ENCODE measurements at regions not wholly inside any gene's neighbourhood (a gene's known extent, or its start where the extent isn't known, plus 50 kb on each side); places are given as distances from the start of the nearest gene placed in this dataset.
"Not testable (repeated sequence)": the region's sequence is repeated elsewhere in the genome, so short reads cannot be mapped to it uniquely, and the experiment has no call there.

DNA sequence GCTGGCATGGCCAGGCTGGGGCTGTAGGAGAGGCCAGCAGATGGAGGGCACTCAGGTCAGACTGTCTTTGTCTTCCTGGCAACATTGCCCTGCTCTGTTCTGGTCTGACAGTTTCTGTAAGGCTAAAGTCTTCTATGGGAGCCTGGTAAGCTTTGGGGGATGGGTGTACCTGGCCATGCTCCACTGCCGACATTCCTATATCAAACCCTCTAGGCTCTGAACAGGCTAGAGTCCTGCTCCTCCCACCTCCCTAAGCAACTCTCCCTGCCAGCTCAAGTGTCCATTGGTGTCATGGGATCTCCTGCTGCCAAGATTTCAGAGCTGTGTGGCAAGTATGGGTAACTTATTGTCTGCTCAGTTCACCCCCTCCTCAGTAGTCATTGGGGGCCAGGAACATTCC lies 163.5 kb upstream of the UGT8 start:
- no peak for TF ChIP-seq CTCF (conservative IDR thresholded peaks at IDR 0.05; ENCODE audit: control insufficient read depth, insufficient read depth, low read depth, low read length)
- DNase-seq (ENCODE audit: low read depth) = no peak
- H3K4me3 ChIP-seq (ENCODE audit: control insufficient read depth, low read depth, low read length) = no peak overlapping the region

- no peak overlapping the region for H3K4me3 ChIP-seq (ENCODE audit: control insufficient read depth, low read depth, low read length)
- DNase-seq (ENCODE audit: low read depth) = no peak
- TF ChIP-seq CTCF (conservative IDR thresholded peaks at IDR 0.05; ENCODE audit: control insufficient read depth, insufficient read depth, low read depth, low read length) = no peak
These were observed 155.8 kb upstream of the UGT8 start for GRCh38 chr4:114442856-114443255.

DNA sequence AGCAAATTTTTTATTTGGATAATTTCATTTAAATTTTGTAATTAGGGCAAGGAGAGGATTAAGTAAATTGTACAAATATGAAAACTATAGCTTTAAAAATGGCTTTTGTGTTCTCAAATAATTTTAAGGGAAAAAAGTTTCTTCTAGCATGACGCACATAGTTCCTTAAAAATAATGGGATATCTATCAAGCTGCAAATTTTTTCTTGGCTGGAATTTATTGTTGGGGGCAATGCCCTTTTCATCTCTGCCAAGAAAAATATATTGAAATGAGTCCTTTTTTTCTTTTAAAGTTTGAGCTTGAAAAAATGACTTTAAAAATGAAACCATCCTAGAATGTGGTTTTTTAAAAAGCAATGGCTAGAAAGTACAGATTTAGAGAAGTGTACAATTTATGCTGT lies 154.4 kb upstream of the UGT8 start:
- no peak for TF ChIP-seq CTCF (conservative IDR thresholded peaks at IDR 0.05; ENCODE audit: control insufficient read depth, insufficient read depth, low read depth, low read length)
- DNase-seq (ENCODE audit: low read depth) = no peak
- no peak overlapping the region for H3K4me3 ChIP-seq (ENCODE audit: control insufficient read depth, low read depth, low read length)

DNA sequence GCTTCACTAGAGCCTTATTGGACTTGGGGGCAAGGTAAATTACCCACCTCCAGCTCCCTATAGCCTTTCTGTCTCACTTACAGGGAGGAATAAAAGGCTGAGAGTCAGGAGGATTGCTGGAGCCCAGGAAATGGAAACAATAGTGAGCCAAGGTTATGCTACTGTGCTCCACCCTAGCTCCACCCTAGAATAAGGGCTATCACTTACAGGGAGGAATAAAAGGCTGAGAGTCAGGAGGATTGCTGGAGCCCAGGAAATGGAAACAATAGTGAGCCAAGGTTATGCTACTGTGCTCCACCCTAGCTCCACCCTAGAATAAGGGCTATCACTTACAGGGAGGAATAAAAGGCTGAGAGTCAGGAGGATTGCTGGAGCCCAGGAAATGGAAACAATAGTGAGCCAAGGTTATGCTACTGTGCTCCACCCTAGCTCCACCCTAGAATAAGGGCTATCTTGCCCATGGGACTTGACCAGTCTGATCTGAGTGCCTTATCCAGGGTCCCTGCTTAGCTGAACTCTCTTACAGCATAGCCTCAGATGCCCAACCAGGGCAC lies 150.6 kb upstream of the UGT8 start:
- not testable (repeated sequence) for DNase-seq (ENCODE audit: low read depth); H3K4me3 ChIP-seq (ENCODE audit: control insufficient read depth, low read depth, low read length)

DNA sequence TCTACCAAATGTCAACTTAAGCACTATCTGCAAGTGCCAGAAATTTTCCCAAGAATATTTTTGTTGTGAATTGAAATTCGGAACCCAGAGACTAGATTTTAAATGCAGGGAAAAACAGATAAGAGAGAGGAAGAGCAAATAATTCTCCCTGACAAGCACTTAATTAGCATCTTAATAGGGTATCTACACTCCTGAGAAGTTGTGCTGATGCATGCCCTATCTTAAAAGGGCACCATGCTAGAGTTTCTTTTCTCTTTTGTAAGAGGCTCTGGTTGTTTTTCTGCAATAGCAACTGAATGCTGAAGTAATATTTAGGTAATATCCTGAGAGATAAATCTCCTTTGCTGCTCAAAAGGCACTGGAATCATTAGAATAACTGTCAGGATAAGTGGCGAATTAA lies 139.9 kb upstream of the UGT8 start:
- TF ChIP-seq CTCF (conservative IDR thresholded peaks at IDR 0.05; ENCODE audit: control insufficient read depth, insufficient read depth, low read depth, low read length) = no peak
- H3K4me3 ChIP-seq (ENCODE audit: control insufficient read depth, low read depth, low read length) = no peak overlapping the region
- DNase-seq (ENCODE audit: low read depth) = no peak

- no peak overlapping the region for H3K4me3 ChIP-seq (ENCODE audit: control insufficient read depth, low read depth, low read length)
- TF ChIP-seq CTCF (conservative IDR thresholded peaks at IDR 0.05; ENCODE audit: control insufficient read depth, insufficient read depth, low read depth, low read length) = no peak
- peak; percentile 7 for DNase-seq (ENCODE audit: low read depth)
These were observed 133.8 kb upstream of the UGT8 start for GRCh38 chr4:114464726-114465272.

DNA sequence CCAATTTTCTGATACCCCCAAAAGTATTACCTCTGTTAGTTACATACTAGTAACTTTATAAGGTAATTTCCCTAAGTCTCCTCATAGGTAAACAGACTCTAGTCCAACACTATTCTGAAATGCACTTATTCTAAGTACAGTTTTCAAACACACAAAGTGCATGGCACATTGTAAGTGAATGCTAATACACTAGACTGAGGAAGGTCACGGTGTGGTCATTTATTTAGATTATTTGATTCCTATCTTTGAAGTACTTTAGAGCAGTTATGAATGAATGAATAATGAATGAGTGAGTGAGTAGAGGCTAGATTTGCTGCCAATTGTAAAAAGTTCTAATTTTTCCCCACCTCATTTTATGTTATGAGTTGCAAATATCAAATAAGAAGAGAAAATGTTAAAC lies 132.8 kb upstream of the UGT8 start:
- DNase-seq (ENCODE audit: low read depth) = no peak
- no peak overlapping the region for H3K4me3 ChIP-seq (ENCODE audit: control insufficient read depth, low read depth, low read length)
- TF ChIP-seq CTCF (conservative IDR thresholded peaks at IDR 0.05; ENCODE audit: control insufficient read depth, insufficient read depth, low read depth, low read length) = no peak

Measured in fibroblast of mammary gland (primary cell).